ENCODE measurements at regions not wholly inside any gene's neighbourhood (a gene's known extent, or its start where the extent isn't known, plus 50 kb on each side); places are given as distances from the start of the nearest gene placed in this dataset.

- no peak for ATAC-seq
- TF ChIP-seq ZNF8 (CRISPR knock-in tag; IDR thresholded peaks at IDR 0.05) (no peak), OSR1 (CRISPR knock-in tag; IDR thresholded peaks at IDR 0.05) (no peak), ESRRG (CRISPR knock-in tag; IDR thresholded peaks at IDR 0.05) (no peak), SNAI2 (CRISPR knock-in tag; IDR thresholded peaks at IDR 0.05) (no peak)
Observed at GRCh38 chr22:49072996-49073645, 754.6 kb downstream of the BRD1 start.

- no peak for TF ChIP-seq ISL1 (CRISPR knock-in tag; IDR thresholded peaks at IDR 0.05)
- no peak for TF ChIP-seq BACH2 (CRISPR knock-in tag; IDR thresholded peaks at IDR 0.05; ENCODE audit: borderline replicate concordance)
- no peak for TF ChIP-seq TCF4 (CRISPR knock-in tag; IDR thresholded peaks at IDR 0.05; ENCODE audit: borderline replicate concordance)
- no peak for TF ChIP-seq ESRRG (CRISPR knock-in tag; IDR thresholded peaks at IDR 0.05)
- no peak for TF ChIP-seq PATZ1 (CRISPR knock-in tag; IDR thresholded peaks at IDR 0.05; ENCODE audit: borderline replicate concordance)
- TF ChIP-seq SNAI2 (CRISPR knock-in tag; IDR thresholded peaks at IDR 0.05), result no peak
- TF ChIP-seq ZFP30 (CRISPR knock-in tag; IDR thresholded peaks at IDR 0.05), result no peak
- TF ChIP-seq ZNF70 (CRISPR knock-in tag; IDR thresholded peaks at IDR 0.05), result no peak
- TF ChIP-seq CREB5 (CRISPR knock-in tag; IDR thresholded peaks at IDR 0.05; ENCODE audit: low read depth), result no peak
- no peak for TF ChIP-seq POU6F1 (CRISPR knock-in tag; IDR thresholded peaks at IDR 0.05; ENCODE audit: borderline replicate concordance, low read depth)
- no peak for TF ChIP-seq ARNTL (CRISPR knock-in tag; IDR thresholded peaks at IDR 0.05; ENCODE audit: borderline replicate concordance, low read depth)
- TF ChIP-seq ZNF565 (CRISPR knock-in tag; conservative IDR thresholded peaks at IDR 0.05; ENCODE audit: low read depth), result no peak
- TF ChIP-seq GLIS3 (CRISPR knock-in tag; IDR thresholded peaks at IDR 0.05), result no peak
- TF ChIP-seq ZNF8 (CRISPR knock-in tag; IDR thresholded peaks at IDR 0.05), result no peak
- TF ChIP-seq ZFP3 (CRISPR knock-in tag; IDR thresholded peaks at IDR 0.05), result no peak
- no peak for TF ChIP-seq ZC3H10 (CRISPR knock-in tag; IDR thresholded peaks at IDR 0.05)
- no peak for TF ChIP-seq TOX (CRISPR knock-in tag; IDR thresholded peaks at IDR 0.05; ENCODE audit: borderline replicate concordance)
- TF ChIP-seq TSHZ2 (CRISPR knock-in tag; IDR thresholded peaks at IDR 0.05), result no peak
- no peak for TF ChIP-seq CSDC2 (CRISPR knock-in tag; IDR thresholded peaks at IDR 0.05)
- no peak for TF ChIP-seq OSR1 (CRISPR knock-in tag; IDR thresholded peaks at IDR 0.05)
- ATAC-seq, result no peak
Observed at GRCh38 chr22:49070501-49070900, 757.2 kb downstream of the BRD1 start.

- TF ChIP-seq POU6F1 (CRISPR knock-in tag; IDR thresholded peaks at IDR 0.05; ENCODE audit: borderline replicate concordance, low read depth) (no peak), TSHZ2 (CRISPR knock-in tag; IDR thresholded peaks at IDR 0.05) (no peak), TOX (CRISPR knock-in tag; IDR thresholded peaks at IDR 0.05; ENCODE audit: borderline replicate concordance) (no peak), ZFP30 (CRISPR knock-in tag; IDR thresholded peaks at IDR 0.05) (no peak), CSDC2 (CRISPR knock-in tag; IDR thresholded peaks at IDR 0.05) (no peak), RARB (CRISPR knock-in tag; IDR thresholded peaks at IDR 0.05) (no peak), OSR1 (CRISPR knock-in tag; IDR thresholded peaks at IDR 0.05) (no peak)
- ATAC-seq, result no peak
Observed at GRCh38 chr22:49068861-49069500, 758.7 kb downstream of the BRD1 start.

All from SK-N-SH treated with all-trans-retinoic acid at 6 μM for 48 hours (cell line).